ENCODE measurements at regions not wholly inside any gene's neighbourhood (a gene's known extent, or its start where the extent isn't known, plus 50 kb on each side); places are given as distances from the start of the nearest gene placed in this dataset.

DNA sequence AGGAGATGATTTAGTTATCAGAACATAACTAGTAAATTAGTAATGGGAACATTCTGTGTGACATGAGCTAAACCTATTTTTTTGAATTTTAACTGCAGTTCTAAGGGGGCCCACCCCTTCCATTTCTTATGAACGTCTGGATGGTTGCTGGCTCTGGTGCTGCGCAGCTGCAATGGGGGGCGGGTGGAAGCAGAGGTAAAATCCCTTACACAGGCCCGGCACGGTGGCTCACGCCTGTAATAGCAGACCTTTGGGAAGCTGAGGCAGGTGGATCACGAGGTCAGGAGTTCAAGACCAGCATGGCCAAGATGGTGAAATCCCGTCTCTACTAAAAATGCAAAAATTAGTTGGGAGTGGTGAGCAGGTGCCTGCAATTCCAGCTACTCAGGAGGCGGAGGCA lies 151.5 kb downstream of the GALR1 start:
- TF ChIP-seq LEF1 (IDR thresholded peaks at IDR 0.05; ENCODE audit: borderline replicate concordance) (no peak), ZNF384 (IDR thresholded peaks at IDR 0.05) (no peak), NFRKB (IDR thresholded peaks at IDR 0.05) (no peak), TARDBP (IDR thresholded peaks at IDR 0.05) (no peak), SP1 (IDR thresholded peaks at IDR 0.05) (no peak), ARNT (IDR thresholded peaks at IDR 0.05) (no peak), BHLHE40 (IDR thresholded peaks at IDR 0.05; ENCODE audit: borderline replicate concordance) (no peak), HDGF (IDR thresholded peaks at IDR 0.05; ENCODE audit: borderline replicate concordance) (no peak), ELF4 (IDR thresholded peaks at IDR 0.05) (no peak), FOXA1 (IDR thresholded peaks at IDR 0.05) (no peak), FOXM1 (IDR thresholded peaks at IDR 0.05; ENCODE audit: borderline replicate concordance) (no peak), SUZ12 (IDR thresholded peaks at IDR 0.05) (no peak), CTBP1 (IDR thresholded peaks at IDR 0.05; ENCODE audit: borderline replicate concordance) (no peak)
- TF ChIP-seq, protein P1, sequence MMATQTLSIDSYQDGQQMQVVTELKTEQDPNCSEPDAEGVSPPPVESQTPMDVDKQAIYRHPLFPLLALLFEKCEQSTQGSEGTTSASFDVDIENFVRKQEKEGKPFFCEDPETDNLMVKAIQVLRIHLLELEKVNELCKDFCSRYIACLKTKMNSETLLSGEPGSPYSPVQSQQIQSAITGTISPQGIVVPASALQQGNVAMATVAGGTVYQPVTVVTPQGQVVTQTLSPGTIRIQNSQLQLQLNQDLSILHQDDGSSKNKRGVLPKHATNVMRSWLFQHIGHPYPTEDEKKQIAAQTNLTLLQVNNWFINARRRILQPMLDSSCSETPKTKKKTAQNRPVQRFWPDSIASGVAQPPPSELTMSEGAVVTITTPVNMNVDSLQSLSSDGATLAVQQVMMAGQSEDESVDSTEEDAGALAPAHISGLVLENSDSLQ (IDR thresholded peaks at IDR 0.05), result no peak
